Endometrial microvascular endothelial cells (primary cell): ENCODE measurements at regions not wholly inside any gene's neighbourhood (a gene's known extent, or its start where the extent isn't known, plus 50 kb on each side); places are given as distances from the start of the nearest gene placed in this dataset.
"Not testable (repeated sequence)": the region's sequence is repeated elsewhere in the genome, so short reads cannot be mapped to it uniquely, and the experiment has no call there.

Experiments
- in situ Hi-C: cut with HindIII; loops from 2 replicates; pipeline ENCODE4 v1.10.0; 2017; ENCODE audit warnings: low sequenced_read_pairs, low pct_unique_long_range_greater_than_20kb; ENCODE audit errors: inconsistent ontology term

DNA sequence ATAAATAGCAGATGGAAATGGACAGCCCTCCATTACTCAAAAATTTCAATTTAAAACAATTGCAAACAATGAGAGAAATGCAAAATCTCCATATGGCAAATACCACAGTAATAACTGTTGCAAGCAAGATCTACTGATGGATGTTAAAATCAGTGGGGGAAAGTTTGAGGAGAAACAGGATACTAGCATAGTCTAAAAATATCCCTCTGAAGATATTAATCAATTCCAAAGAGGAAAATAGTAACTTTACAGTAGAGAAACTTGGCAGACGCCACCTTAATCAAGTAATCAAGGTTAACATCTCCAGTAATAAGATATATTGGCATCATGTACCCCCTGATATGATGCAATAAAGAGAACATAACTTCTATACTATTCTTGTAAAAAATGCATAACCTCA, 344.8 kb downstream of the ZNF674 start:
- in situ Hi-C loops, result no loop called here

DNA sequence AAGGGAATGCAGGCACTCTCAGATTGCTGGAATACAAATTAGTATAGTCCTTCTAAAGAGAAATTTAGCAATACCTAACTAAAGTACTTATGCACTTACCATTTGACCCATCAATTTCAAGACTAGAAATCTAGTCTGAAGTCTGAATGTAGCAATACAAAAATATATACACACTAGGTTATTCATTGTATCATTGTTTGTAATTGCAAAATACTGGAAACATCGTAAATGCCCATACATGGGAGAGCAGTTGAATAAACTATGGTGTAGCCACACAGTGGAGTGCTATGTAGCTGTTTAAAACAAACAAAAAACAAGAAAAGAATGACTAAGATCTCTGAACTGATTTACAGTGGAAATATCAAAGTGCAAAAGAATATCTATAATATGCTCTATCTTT, 346.4 kb downstream of the ZNF674 start:
- in situ Hi-C loops, result no loop called here

DNA sequence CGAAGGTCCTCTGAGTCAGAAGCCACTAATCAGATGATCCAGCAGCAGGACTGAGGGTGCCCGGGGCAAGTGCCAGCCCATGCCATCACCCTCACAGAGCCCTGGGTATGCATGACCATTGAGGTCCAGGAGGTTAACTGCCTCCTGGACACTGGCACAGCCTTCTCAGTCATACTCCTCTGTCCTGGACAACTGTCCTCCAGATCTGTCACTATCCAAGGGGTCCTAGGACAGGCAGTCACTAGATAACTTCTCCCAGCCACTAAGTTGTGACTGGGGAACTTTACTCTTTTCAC, 358.5 kb downstream of the ZNF674 start:
- in situ Hi-C loops, result not testable (repeated sequence)

GRCh38 chrX:46185923-46186810, 359.1 kb downstream of the ZNF674 start:
- in situ Hi-C loops, result no loop called here

DNA sequence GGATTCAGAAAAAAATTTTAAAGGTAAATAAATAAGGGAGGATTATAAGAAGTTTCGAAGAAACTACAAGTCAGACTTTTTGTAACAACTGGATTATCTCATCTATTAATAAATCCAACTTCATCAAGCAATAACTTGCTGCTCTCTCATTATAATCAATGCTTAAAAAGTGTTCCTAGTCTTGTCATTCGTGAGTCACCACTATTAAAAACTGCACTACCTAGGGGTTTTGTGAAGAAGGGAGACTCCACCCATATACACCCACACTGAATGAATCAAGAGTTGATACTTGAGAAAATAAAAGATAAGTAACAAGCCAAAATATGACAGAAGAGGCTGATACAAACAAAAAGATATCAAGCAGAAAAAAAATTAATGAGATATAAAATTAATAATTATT, 360.5 kb downstream of the ZNF674 start:
- in situ Hi-C loops, result no loop called here

GRCh38 chrX:46180258-46180687, 364.9 kb downstream of the ZNF674 start:
- in situ Hi-C loops, result no loop called here

DNA sequence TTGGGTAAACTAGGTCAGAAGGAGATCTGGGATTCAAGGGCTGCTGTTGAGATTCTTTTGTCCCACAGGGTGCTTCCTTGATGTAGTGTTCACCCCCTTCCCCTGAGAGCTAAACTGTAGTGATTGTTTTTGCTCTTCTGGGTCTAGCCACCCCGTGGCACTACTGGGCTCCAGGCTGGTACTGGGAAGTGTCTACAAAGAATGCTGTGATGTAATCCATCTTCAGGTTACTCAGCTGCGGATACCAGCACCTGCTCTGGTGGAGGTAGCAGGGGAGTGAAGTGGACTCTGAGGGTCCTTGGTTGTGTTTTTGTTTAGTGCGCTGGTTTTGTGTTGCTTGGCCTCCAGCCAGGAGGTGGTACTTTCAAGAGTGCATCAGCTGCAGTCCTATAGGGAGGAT, 365.5 kb downstream of the ZNF674 start:
- in situ Hi-C loops, result no loop called here

DNA sequence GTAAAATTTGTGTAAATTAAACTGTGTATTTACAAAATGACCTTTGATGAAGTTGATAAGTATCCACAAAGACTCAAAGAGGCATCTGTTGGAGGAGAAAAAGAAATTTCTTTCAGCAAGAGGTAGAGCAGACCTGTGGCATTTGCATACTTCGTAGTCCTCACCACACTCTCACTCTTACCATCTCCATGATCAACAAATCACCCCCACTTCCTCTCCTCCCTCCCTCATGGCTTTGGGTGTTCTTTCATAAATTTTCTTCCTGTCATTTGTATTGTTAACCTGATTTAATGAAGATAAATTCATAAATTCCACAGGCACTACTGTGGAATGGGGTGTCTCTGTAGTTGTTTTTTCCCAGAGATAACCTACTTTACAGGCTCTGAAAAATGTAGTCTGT, 366.5 kb downstream of the ZNF674 start:
- in situ Hi-C loops, result no loop called here

DNA sequence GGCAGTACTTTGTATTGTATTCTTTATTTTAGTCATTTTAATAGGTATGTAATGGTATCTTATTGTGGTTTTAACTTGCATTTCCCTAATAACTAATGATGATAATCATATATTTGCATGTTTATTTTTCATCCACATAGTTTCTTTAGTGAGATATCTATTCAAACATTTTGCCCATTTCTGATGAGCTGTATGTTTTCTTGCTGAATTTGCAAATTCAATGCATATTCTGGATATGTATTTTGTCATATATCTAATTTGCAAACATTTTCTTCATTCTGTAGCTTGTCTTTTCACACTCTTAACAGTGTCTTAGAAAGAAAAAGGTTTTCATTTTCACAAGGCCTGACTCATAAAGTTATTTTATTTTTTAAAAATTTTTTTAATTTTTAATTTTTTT, 372.1 kb downstream of the ZNF674 start:
- in situ Hi-C loops, result no loop called here

DNA sequence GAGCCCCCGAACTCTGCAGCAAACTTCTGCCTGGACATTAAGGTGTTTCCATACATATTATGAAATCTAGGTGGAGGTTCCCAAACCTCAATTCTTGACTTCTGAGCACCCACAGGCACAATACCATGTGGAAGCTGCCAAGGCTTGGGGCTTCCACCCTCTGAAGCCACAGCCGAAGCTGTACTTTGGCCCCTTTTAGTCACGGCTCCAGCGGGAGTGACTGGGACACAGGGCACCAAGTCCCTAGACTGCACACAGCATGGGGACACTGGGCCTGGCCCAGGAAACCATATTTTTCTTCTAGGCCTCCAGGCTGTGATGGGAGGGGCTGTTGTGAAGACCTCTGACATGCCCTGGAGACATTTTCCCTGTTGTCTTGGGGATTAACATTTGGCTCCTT, 373.8 kb downstream of the ZNF674 start:
- in situ Hi-C loops, result not testable (repeated sequence)

GRCh38 chrX:46169808-46170207, 375.4 kb downstream of the ZNF674 start:
- in situ Hi-C loops, result no loop called here

DNA sequence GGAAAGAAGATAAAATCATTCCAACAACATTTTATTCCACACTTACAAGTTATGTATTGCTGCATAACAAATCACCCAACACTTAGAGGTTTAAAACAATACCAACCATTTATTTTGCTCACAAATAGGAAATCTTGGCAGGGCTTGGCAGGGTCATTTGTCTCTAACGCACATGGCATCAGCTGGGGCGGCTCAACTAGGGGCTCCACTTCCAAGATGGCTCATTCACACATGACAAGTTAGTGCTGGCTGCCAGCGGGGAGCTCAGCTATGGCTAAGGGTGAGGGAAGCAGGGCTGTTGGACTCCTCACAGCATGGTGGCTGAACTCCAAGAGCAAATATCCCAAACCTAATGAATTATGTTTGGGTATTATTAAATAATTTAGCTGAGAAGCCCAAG, 377.0 kb downstream of the ZNF674 start:
- in situ Hi-C loops, result no loop called here

DNA sequence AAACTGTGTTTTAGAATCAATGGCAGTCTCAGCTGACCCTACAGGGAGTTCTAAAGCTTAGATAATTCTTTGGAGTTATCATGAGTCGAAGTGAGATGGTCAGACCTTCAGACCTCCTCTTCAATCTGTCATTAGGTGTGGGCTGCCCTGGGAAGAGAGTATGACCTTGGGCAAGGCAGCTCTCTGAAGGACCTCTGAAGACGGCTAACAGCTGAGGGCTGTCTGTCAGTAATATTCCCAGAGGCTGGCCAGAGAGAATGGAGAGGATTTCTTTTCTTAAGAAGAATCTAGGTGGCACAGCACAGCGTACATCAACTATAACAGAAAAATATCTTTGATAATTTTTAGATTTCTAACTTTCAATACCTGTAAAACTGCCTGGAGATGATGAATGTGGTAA, 379.4 kb downstream of the ZNF674 start:
- in situ Hi-C loops, result no loop called here

DNA sequence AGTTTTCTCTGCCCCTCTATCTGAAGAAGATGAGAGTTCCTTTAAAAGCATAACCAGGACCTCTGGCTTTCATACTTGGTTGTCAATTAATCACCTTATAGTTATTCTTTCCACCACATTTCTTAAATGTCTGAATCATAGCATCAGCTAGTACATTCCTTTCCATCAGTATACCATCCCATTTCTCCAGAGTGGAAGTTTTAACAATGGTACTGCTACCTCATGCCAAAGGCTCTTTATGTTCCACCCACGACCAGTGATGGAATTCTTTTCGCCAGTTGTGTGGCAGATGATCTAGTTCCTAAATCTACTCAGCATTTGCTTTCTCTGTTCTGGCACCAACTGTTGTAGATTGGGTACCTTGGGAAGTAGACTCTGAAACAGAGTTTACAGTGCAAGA, 379.8 kb downstream of the ZNF674 start:
- in situ Hi-C loops, result no loop called here

GRCh38 chrX:46152756-46153155, 392.5 kb downstream of the ZNF674 start:
- in situ Hi-C loops, result no loop called here

- in situ Hi-C loops, result not testable (repeated sequence)
Observed at GRCh38 chrX:46151332-46151731, 393.9 kb downstream of the ZNF674 start.

GRCh38 chrX:46144566-46144965, 400.7 kb downstream of the ZNF674 start:
- in situ Hi-C loops, result no loop called here

GRCh38 chrX:46140272-46140671, 404.9 kb downstream of the ZNF674 start:
- in situ Hi-C loops, result no loop called here

GRCh38 chrX:46130247-46130646, 415.0 kb downstream of the ZNF674 start:
- in situ Hi-C loops, result no loop called here

- in situ Hi-C loops, result no loop called here
Observed at GRCh38 chrX:46125111-46125510, 420.1 kb downstream of the ZNF674 start.

DNA sequence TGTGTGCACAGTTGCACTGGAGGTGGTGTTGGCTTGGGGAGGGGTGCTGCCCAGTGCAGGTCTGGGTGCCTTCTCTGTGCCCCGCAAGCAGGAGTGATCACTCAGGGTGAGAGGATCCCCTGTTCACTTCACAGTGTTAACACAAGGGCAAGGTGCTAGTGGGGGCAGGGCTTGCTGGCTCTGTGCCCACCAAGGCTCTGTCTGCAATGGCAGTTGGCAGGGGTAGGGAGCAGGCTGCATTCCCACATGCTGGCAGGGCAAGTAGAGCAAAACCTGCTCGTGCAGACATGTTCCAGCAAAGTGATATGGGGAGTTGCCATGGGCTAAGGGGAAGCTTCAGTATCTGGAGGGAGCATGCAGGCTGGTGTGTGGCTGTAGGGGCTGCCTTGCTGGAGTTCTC, 428.0 kb downstream of the ZNF674 start:
- in situ Hi-C loops, result no loop called here
